ENCODE measurements at regions not wholly inside any gene's neighbourhood (a gene's known extent, or its start where the extent isn't known, plus 50 kb on each side); places are given as distances from the start of the nearest gene placed in this dataset.
"Not testable (repeated sequence)": the region's sequence is repeated elsewhere in the genome, so short reads cannot be mapped to it uniquely, and the experiment has no call there.

GRCh38 chr15:95202569-95203349 lies 971.4 kb downstream of the MCTP2 start:
- ATAC-seq (no peak), DNase-seq (no peak)
- intact Hi-C loops (cut with DNase I) = no loop called here
- Histone ChIP-seq H3K27ac (no peak overlapping the region), H3K4me1 (no peaks in the 10 kb centered on the region), H3K4me3 (no peak overlapping the region), H3K27me3 (no peaks in the 10 kb centered on the region), H3K9me3 (peaks cover 0 to 8% (median 0%) of the 10 kb centered on the region in 3 donors), H3K36me3 (replicated peaks in 1 of 2; ENCODE audit: insufficient read depth in 1 of 2, low read depth in 2 of 2) (no peaks in the 10 kb centered on the region)
- 50 to 70% methylated on average over 6 of the region's 6 CpGs for WGBS, 2 donors
- TF ChIP-seq CTCF (IDR thresholded peaks at IDR 0.05) = no peak
- no peak for TF ChIP-seq POLR2A (IDR thresholded peaks at IDR 0.05)

DNA sequence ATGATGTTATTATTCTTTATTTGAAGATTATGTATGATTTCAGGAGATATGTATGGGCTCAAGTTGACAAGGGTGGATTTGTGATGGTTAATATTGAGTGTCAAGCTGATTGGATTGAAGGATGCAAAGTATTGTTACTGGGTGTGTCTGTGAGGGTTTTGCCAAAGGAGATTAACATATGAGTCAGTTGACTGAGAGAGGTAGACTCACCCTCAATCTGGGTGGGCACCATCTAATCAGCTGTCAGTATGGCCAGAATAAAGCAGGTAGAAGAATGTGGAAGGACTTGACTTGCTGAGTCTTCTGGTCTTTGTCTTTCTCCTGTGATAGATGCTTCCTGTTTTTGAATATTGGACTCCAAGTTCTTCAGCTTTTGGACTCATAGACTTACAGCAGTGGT lies 973.7 kb downstream of the MCTP2 start:
- H3K4me1 ChIP-seq = no peaks in the 10 kb centered on the region
- ATAC-seq = no peak
- no peak overlapping the region for H3K4me3 ChIP-seq
- H3K27me3 ChIP-seq = no peaks in the 10 kb centered on the region
- no peak for TF ChIP-seq POLR2A (IDR thresholded peaks at IDR 0.05)
- no peak for TF ChIP-seq CTCF (IDR thresholded peaks at IDR 0.05)
- intact Hi-C loops (cut with DNase I) = no loop called here
- no peaks in the 10 kb centered on the region for H3K36me3 ChIP-seq (replicated peaks in 1 of 2; ENCODE audit: insufficient read depth in 1 of 2, low read depth in 2 of 2)
- no peak overlapping the region for H3K27ac ChIP-seq
- DNase-seq = no peak
- H3K9me3 ChIP-seq = peaks cover 0 to 8% (median 0%) of the 10 kb centered on the region in 3 donors

DNA sequence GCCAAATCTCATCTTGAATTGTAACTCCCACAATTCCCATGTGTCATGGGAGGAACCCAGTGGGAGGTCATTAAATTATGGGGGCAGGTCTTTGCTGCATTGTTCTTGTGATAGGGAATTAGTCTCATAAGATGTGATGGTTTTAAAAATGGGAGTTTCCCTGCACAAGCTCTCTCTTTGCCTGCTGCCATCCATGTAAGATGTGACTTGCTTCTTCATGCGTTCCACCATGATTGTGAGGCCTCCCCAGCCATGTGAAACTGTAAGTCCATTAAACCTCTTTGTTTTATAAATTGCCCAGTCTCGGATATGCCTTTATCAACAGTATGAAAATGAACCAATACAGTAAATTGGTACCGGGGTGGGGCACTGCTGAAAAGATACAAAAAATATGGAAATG lies 974.5 kb downstream of the MCTP2 start:
- H3K4me3 ChIP-seq; H3K4me1 ChIP-seq; H3K36me3 ChIP-seq (replicated peaks in 1 of 2; ENCODE audit: insufficient read depth in 1 of 2, low read depth in 2 of 2); H3K27ac ChIP-seq; H3K27me3 ChIP-seq; ATAC-seq; DNase-seq; intact Hi-C loops (cut with DNase I); H3K9me3 ChIP-seq: not testable (repeated sequence)
- 62 to 76% methylated on average over 3 of the region's 3 CpGs for WGBS, 2 donors

- Histone ChIP-seq H3K27me3 (no peaks in the 10 kb centered on the region), H3K27ac (no peak overlapping the region), H3K4me3 (no peak overlapping the region), H3K4me1 (no peaks in the 10 kb centered on the region), H3K9me3 (peaks cover 0 to 8% (median 0%) of the 10 kb centered on the region in 3 donors), H3K36me3 (replicated peaks in 1 of 2; ENCODE audit: insufficient read depth in 1 of 2, low read depth in 2 of 2) (no peaks in the 10 kb centered on the region)
- no peak for TF ChIP-seq CTCF (IDR thresholded peaks at IDR 0.05)
- no peak for TF ChIP-seq POLR2A (IDR thresholded peaks at IDR 0.05)
- WGBS, 2 donors = 50 to 68% methylated on average over 4 of the region's 4 CpGs
- DNase-seq (no peak), ATAC-seq (no peak)
- intact Hi-C loops (cut with DNase I) = no loop called here
These were observed 976.7 kb downstream of the MCTP2 start for GRCh38 chr15:95208071-95208470.

GRCh38 chr15:95208988-95209387 lies 977.6 kb downstream of the MCTP2 start:
- Histone ChIP-seq H3K4me3 (no peak overlapping the region), H3K27me3 (no peaks in the 10 kb centered on the region), H3K27ac (no peak overlapping the region), H3K4me1 (no peaks in the 10 kb centered on the region), H3K36me3 (replicated peaks in 1 of 2; ENCODE audit: insufficient read depth in 1 of 2, low read depth in 2 of 2) (no peaks in the 10 kb centered on the region), H3K9me3 (peaks cover 0 to 8% (median 0%) of the 10 kb centered on the region in 3 donors)
- intact Hi-C loops (cut with DNase I) = no loop called here
- TF ChIP-seq CTCF (IDR thresholded peaks at IDR 0.05) (no peak), POLR2A (IDR thresholded peaks at IDR 0.05) (no peak)
- DNase-seq (no peak), ATAC-seq (no peak)

Data from body of pancreas (tissue), 4 donors.